Testis (tissue), 2 donors: ENCODE measurements at regions not wholly inside any gene's neighbourhood (a gene's known extent, or its start where the extent isn't known, plus 50 kb on each side); places are given as distances from the start of the nearest gene placed in this dataset.

ENCODE experiments used
- DNase-seq: peaks from one replicate; pipeline ENCODE4 v3.0.0-alpha.2; 2019
- H3K27ac ChIP-seq, 2 donors: fragments of 200-600 bp; sonication (generic); one replicate each; pipeline ENCODE4 v1.5.1; 2019
- H3K27me3 ChIP-seq: fragments of 200-600 bp; sonication (generic); one replicate; pipeline ENCODE4 v1.5.1; 2019
- H3K36me3 ChIP-seq: fragments of 200-600 bp; sonication (generic); one replicate; pipeline ENCODE4 v1.5.1; 2017; ENCODE audit warnings: low read depth; ENCODE audit errors: missing control alignments
- H3K4me1 ChIP-seq: fragments of 200-600 bp; sonication (generic); one replicate; pipeline ENCODE4 v1.5.1; 2019
- H3K4me3 ChIP-seq, 2 donors: fragments of 200-600 bp; sonication (generic); one replicate each; pipeline ENCODE4 v1.5.1; 2017 to 2019
- H3K9me3 ChIP-seq: fragments of 200-600 bp; sonication (generic); one replicate; pipeline ENCODE4 v1.5.1; 2017
- POLR2A ChIP-seq: fragments of 450-650 bp; IDR thresholded peaks from one replicate; pipeline ENCODE4 v1.6.1; 2017; ENCODE audit warnings: antibody characterized with exemption, mild to moderate bottlenecking, moderate library complexity
- WGBS, 2 donors: methylation state at CpG; one replicate each; pipeline ENCODE4 v1.1.5; 2018; 5-methylcytosine and 5-hydroxymethylcytosine counted together
- intact Hi-C: fragments of 100-400 bp; cut with DNase I; formaldehyde crosslinking; loops from one replicate; pipeline ENCODE4 v1.15.1; 2023; ENCODE audit warnings: low total_unique reads
- TF ChIP-seq, protein P1 (sequence below), 3 experiments: fragments of 450-650 bp in 2 of 3; fragments of 200-600 bp in 1 of 3; sonication (generic) in 1 of 3; IDR thresholded peaks; one replicate each; pipeline ENCODE4 v1.5.1; 2016 to 2019; ENCODE audit warnings: antibody characterized with exemption in 3 of 3, mild to moderate bottlenecking in 2 of 3, moderate library complexity in 1 of 3

DNA sequence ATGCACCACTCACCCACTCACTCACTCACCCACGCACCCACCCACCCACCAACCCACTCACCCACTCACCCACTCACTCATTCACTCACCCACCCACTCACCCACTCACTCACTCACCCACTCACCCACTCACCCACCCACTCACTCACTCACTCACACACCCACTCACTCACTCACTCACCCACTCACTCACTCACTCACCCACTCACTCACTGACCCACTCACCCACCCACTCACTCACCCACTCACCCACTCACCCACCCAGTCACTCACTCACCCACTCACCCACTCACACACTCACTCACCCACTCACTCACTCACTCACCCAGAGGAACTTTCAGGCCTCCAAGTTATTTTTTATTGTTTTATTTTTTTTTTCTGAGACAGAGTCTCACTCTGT, 93.1 kb upstream of the MKI67 start:
- Histone ChIP-seq H3K36me3 (no peaks in the 10 kb centered on the region), H3K27me3 (no peaks in the 10 kb centered on the region), H3K9me3 (no peaks in the 10 kb centered on the region), H3K4me3 (no peak overlapping the region), H3K27ac (no peak overlapping the region), H3K4me1 (peaks cover 4% of the 10 kb centered on the region)
- 93 to 100% methylated on average over 1 of the region's 1 CpG for WGBS, 2 donors
- no peak for TF ChIP-seq POLR2A
- TF ChIP-seq, protein P1, sequence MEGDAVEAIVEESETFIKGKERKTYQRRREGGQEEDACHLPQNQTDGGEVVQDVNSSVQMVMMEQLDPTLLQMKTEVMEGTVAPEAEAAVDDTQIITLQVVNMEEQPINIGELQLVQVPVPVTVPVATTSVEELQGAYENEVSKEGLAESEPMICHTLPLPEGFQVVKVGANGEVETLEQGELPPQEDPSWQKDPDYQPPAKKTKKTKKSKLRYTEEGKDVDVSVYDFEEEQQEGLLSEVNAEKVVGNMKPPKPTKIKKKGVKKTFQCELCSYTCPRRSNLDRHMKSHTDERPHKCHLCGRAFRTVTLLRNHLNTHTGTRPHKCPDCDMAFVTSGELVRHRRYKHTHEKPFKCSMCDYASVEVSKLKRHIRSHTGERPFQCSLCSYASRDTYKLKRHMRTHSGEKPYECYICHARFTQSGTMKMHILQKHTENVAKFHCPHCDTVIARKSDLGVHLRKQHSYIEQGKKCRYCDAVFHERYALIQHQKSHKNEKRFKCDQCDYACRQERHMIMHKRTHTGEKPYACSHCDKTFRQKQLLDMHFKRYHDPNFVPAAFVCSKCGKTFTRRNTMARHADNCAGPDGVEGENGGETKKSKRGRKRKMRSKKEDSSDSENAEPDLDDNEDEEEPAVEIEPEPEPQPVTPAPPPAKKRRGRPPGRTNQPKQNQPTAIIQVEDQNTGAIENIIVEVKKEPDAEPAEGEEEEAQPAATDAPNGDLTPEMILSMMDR (IDR thresholded peaks at IDR 0.05), result no peak
- DNase-seq, result no peak
- intact Hi-C loops, result no loop called here

DNA sequence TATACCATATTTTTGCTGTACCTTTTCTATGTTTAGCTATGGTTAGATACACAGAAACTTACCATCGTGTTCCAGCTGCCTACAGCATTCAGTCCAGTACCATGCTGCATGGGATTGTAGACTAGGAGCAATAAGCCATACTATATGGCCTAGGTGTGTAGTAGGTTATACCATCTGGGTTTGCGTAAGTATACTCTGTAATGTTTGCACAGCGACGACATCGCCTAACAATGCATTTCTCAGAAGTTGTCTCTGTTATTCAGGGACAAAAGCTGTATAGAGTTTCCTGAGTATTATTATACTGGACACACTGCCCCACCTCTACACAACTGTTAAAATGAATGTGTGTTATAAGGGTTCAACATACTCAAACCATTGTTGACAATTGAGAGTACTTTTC, 93.8 kb upstream of the MKI67 start:
- intact Hi-C loops, result no loop called here
- TF ChIP-seq, protein P1 (IDR thresholded peaks at IDR 0.05), result no peak
- no peak for TF ChIP-seq POLR2A

DNA sequence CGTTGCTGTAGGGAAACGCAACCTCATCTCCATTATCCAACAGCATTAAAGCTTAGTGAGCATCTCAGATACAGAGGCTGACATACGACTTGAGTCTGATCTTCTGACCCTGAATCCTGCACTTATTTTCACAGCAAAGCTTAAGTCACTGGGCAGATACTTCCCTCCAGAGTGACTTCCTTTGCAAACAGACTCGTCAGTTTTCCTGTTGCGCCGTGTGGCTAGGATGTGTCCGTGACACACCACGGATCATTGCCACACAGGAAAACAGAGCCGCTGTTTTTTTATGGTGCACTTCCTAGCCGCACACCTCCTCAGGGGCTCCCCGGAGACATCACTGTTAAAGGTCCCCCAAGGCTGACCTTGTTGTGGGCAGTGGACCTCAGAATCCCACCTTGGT, 94.9 kb upstream of the MKI67 start:
- H3K9me3 ChIP-seq, result no peaks in the 10 kb centered on the region
- H3K27me3 ChIP-seq, result no peaks in the 10 kb centered on the region
- no peak overlapping the region for H3K4me3 ChIP-seq
- TF ChIP-seq, protein P1 (IDR thresholded peaks at IDR 0.05), result no peak
- TF ChIP-seq POLR2A, result no peak
- no peak overlapping the region for H3K27ac ChIP-seq
- no peak for DNase-seq
- H3K36me3 ChIP-seq, result no peaks in the 10 kb centered on the region
- no peaks in the 10 kb centered on the region for H3K4me1 ChIP-seq
- intact Hi-C loops, result no loop called here
- 71 to 73% methylated on average over 11 of the region's 11 CpGs for WGBS, 2 donors

More for the DNA sequence above, 93.8 kb upstream of the MKI67 start:
- Histone ChIP-seq H3K36me3 (no peaks in the 10 kb centered on the region), H3K27me3 (no peaks in the 10 kb centered on the region), H3K9me3 (no peaks in the 10 kb centered on the region), H3K27ac (no peak overlapping the region), H3K4me1 (peaks cover 1% of the 10 kb centered on the region), H3K4me3 (no peak overlapping the region)
- 92 to 97% methylated on average over 5 of the region's 5 CpGs for WGBS, 2 donors
- no peak for DNase-seq

DNA sequence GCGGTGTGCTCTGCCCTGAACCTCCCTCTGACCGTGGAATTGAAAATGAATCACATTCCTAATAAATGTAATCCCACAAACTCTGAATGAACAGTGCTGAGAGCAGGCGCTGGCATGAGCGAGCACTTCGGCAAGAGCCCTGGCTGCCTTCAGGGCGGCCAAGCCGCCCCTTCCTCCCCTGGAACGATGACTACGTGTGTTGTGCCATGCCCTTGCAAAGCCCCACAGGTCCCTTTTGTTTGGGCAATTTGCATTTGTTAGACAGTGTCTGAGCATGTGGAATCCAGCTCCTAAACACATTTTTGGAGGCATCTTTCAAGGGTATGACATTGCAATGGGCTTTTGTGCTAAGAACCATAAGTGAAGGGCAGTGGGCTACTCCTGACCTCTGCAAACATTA, 95.6 kb upstream of the MKI67 start:
- DNase-seq, result no peak
- H3K4me1 ChIP-seq, result no peaks in the 10 kb centered on the region
- H3K27ac ChIP-seq, result no peak overlapping the region
- H3K9me3 ChIP-seq, result no peaks in the 10 kb centered on the region
- TF ChIP-seq, protein P1 (IDR thresholded peaks at IDR 0.05), result no peak
- TF ChIP-seq POLR2A, result no peak
- no peak overlapping the region for H3K4me3 ChIP-seq
- intact Hi-C loops, result no loop called here
- no peaks in the 10 kb centered on the region for H3K36me3 ChIP-seq
- H3K27me3 ChIP-seq, result no peaks in the 10 kb centered on the region
- 82 to 87% methylated on average over 9 of the region's 9 CpGs for WGBS, 2 donors

DNA sequence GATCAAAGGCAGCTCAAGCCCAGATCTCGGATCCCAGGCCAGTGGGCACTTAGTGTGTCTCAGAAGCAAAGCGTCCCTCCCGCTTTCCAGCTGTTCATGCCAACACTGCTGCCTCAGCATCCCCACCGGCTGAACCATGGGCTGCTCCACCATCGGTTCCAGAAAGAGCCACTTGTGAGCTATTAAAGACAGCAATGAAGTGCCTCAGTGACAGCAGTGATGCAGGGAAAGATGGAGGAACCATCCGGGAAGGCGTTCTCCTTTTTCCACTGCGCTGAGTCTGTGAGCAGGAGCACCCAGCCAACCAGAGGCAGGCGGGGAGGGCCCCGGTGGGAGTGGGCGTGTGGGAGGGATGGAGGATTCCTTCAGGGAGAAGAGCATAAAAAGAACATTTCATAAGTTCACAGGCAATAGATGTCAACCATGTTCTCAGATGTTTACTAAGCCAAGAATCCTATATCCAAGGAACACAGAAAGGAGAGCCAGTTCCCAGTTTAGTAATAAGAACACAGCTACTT, 96.2 kb upstream of the MKI67 start:
- no peak for DNase-seq
- Histone ChIP-seq H3K4me3 (no peak overlapping the region), H3K27me3 (no peaks in the 10 kb centered on the region), H3K36me3 (no peaks in the 10 kb centered on the region), H3K9me3 (no peaks in the 10 kb centered on the region), H3K4me1 (no peaks in the 10 kb centered on the region), H3K27ac (no peak overlapping the region)
- 67 to 75% methylated on average over 11 of the region's 11 CpGs for WGBS, 2 donors
- intact Hi-C loops, result no loop called here
- TF ChIP-seq POLR2A, result no peak
- TF ChIP-seq, protein P1 (IDR thresholded peaks at IDR 0.05), result no peak
